ENCODE measurements at regions not wholly inside any gene's neighbourhood (a gene's known extent, or its start where the extent isn't known, plus 50 kb on each side); places are given as distances from the start of the nearest gene placed in this dataset.

GRCh38 chr13:111411919-111412650, 91.6 kb downstream of the TEX29 start:
- CTCF ChIA-PET: no interaction called here
- Histone ChIP-seq H3K4me1 (ENCODE audit: insufficient read depth, low read length, poor library complexity, severe bottlenecking) (no peaks in the 10 kb centered on the region), H3K36me3 (ENCODE audit: insufficient read depth, low read length, poor library complexity, severe bottlenecking) (no peaks in the 10 kb centered on the region), H3K27me3 (replicated peaks; ENCODE audit: insufficient read depth, low read depth, low read length, poor library complexity) (peaks cover 83% of the 10 kb centered on the region), H3K9me3 (ENCODE audit: low read depth, low read length, poor library complexity, severe bottlenecking) (no peaks in the 10 kb centered on the region), H3K27ac (ENCODE audit: low read depth, low read length, poor library complexity, severe bottlenecking) (no peak overlapping the region), H3K4me3 (ENCODE audit: low read depth, low read length, poor library complexity, severe bottlenecking) (no peak overlapping the region)
- DNase-seq (ENCODE audit: low spot score): no peak
- POLR2A ChIA-PET (ENCODE audit: low non-redundant PET): no interaction called here
- intact Hi-C loops (cut with micrococcal nuclease; ENCODE audit: unreplicated experiment): no loop called here
- TF ChIP-seq, protein P1, sequence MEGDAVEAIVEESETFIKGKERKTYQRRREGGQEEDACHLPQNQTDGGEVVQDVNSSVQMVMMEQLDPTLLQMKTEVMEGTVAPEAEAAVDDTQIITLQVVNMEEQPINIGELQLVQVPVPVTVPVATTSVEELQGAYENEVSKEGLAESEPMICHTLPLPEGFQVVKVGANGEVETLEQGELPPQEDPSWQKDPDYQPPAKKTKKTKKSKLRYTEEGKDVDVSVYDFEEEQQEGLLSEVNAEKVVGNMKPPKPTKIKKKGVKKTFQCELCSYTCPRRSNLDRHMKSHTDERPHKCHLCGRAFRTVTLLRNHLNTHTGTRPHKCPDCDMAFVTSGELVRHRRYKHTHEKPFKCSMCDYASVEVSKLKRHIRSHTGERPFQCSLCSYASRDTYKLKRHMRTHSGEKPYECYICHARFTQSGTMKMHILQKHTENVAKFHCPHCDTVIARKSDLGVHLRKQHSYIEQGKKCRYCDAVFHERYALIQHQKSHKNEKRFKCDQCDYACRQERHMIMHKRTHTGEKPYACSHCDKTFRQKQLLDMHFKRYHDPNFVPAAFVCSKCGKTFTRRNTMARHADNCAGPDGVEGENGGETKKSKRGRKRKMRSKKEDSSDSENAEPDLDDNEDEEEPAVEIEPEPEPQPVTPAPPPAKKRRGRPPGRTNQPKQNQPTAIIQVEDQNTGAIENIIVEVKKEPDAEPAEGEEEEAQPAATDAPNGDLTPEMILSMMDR (conservative IDR thresholded peaks at IDR 0.05; ENCODE audit: low read depth, low read length): no peak
- BruUV-seq (replicated peaks): no TSS peak

- Histone ChIP-seq H3K4me1 (ENCODE audit: insufficient read depth, low read length, poor library complexity, severe bottlenecking) (no peaks in the 10 kb centered on the region), H3K27ac (ENCODE audit: low read depth, low read length, poor library complexity, severe bottlenecking) (no peak overlapping the region), H3K9me3 (ENCODE audit: low read depth, low read length, poor library complexity, severe bottlenecking) (no peaks in the 10 kb centered on the region), H3K36me3 (ENCODE audit: insufficient read depth, low read length, poor library complexity, severe bottlenecking) (no peaks in the 10 kb centered on the region), H3K27me3 (replicated peaks; ENCODE audit: insufficient read depth, low read depth, low read length, poor library complexity) (peaks cover 87% of the 10 kb centered on the region), H3K4me3 (ENCODE audit: low read depth, low read length, poor library complexity, severe bottlenecking) (no peak overlapping the region)
- intact Hi-C loops (cut with micrococcal nuclease; ENCODE audit: unreplicated experiment): no loop called here
- no TSS peak for BruUV-seq (replicated peaks)
- ChIA-PET CTCF (no interaction called here), POLR2A (ENCODE audit: low non-redundant PET) (no interaction called here)
- no peak for DNase-seq (ENCODE audit: low spot score)
- TF ChIP-seq, protein P1 (conservative IDR thresholded peaks at IDR 0.05; ENCODE audit: low read depth, low read length): no peak
- TF ChIP-seq EZH2 (IDR thresholded peaks at IDR 0.05; ENCODE audit: borderline replicate concordance, low read depth, low read length, poor library complexity, severe bottlenecking): no peak
Observed at GRCh38 chr13:111413407-111414187, 93.2 kb downstream of the TEX29 start.

DNA sequence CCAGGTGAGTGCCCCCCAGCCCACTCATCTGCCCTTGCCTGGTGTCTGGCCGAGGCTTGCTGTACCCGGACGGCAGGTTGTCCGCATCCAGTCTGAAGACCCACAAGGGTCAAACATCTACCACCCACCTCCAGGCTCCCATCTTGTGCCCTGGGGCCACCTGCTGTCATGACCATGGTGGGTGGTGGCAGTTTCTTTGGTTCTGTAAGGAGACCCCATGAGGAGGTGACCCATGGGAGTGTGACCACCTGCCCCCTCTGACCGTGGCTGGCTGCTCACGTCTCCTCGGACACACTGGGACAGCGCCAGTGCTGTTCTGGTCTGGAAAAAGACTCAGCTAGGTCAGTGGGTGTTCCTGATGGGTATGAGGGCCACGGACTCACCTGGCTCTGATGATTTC, 93.9 kb downstream of the TEX29 start:
- DNase-seq (ENCODE audit: low spot score): no peak
- ChIA-PET CTCF (no interaction called here), POLR2A (ENCODE audit: low non-redundant PET) (no interaction called here)
- Histone ChIP-seq H3K9me3 (ENCODE audit: low read depth, low read length, poor library complexity, severe bottlenecking) (no peaks in the 10 kb centered on the region), H3K4me1 (ENCODE audit: insufficient read depth, low read length, poor library complexity, severe bottlenecking) (no peaks in the 10 kb centered on the region), H3K4me3 (ENCODE audit: low read depth, low read length, poor library complexity, severe bottlenecking) (no peak overlapping the region), H3K36me3 (ENCODE audit: insufficient read depth, low read length, poor library complexity, severe bottlenecking) (no peaks in the 10 kb centered on the region), H3K27me3 (replicated peaks; ENCODE audit: insufficient read depth, low read depth, low read length, poor library complexity) (peaks cover 87% of the 10 kb centered on the region), H3K27ac (ENCODE audit: low read depth, low read length, poor library complexity, severe bottlenecking) (no peak overlapping the region)
- TF ChIP-seq, protein P1 (conservative IDR thresholded peaks at IDR 0.05; ENCODE audit: low read depth, low read length): no peak
- no peak for TF ChIP-seq EZH2 (IDR thresholded peaks at IDR 0.05; ENCODE audit: borderline replicate concordance, low read depth, low read length, poor library complexity, severe bottlenecking)
- intact Hi-C loops (cut with micrococcal nuclease; ENCODE audit: unreplicated experiment): no loop called here
- BruUV-seq (replicated peaks): no TSS peak
